HG02840 (cell line): ENCODE measurements at regions not wholly inside any gene's neighbourhood (a gene's known extent, or its start where the extent isn't known, plus 50 kb on each side); places are given as distances from the start of the nearest gene placed in this dataset.

Experiments
- ATAC-seq: cut with Tn5 transposase; IDR thresholded peaks from one replicate; pipeline ENCODE4 v1.9.1; 2021; ENCODE audit warnings: mild to moderate bottlenecking, moderate library complexity, moderate number of reproducible peaks; ENCODE audit not compliant: unreplicated experiment, low FRiP score

DNA sequence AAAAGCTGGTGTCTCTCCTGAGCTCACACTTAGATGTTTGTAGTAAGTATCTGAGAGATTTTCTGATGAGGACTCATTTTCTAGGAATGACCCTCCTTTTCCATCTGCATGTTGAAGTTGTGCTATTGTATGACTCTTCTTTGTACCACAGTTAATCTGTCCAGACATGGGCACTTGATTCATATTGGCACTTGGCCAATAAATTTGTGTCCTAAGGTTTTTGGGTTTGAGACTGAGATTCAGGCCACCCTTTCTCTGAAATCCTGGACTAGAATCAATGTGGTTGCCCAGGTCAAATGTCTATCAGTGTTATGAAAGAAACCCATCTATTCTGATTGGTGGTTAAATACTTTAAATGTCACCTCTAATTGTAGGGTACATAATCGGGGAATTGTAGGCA, 869.0 kb downstream of the SH3BGRL start:
- ATAC-seq = no peak

DNA sequence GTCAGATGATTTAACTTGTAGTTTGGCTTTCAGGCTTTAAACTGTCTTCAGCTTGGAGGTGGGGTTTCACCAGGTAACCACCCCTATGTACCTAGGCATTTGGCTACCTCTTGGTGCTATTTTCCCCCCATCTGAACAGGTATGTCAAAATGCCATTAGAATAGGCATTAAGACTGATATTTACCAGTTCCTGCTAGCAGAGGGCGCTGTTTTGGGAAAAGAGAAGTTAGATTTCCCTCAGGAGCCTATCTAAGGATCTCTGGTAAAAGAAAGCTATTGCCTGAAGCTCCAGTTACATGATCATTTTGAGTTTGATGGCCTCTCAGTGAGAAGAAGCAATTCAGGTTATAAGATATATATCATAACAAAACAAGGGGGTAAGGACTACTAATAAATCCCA, 879.1 kb downstream of the SH3BGRL start:
- no peak for ATAC-seq

DNA sequence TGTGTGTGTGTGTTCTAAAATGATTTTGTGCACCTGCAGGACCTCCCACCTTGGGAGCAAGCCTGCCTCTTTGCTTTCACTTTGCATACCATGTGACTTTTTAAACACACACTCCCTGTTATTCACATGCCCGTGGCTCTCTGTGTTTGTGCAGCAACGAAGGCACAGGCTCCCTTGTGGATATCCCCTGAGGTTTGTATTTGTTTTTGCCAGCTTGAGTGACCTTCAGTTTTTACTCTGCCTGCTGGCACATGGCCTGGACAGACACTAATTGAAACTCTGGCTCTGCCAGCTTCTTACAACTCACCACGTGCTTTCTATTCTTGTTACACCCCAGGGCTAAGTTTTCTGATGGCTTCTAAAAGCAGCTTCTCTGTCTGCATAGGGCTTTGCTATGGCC, 885.8 kb downstream of the SH3BGRL start:
- ATAC-seq = no peak

DNA sequence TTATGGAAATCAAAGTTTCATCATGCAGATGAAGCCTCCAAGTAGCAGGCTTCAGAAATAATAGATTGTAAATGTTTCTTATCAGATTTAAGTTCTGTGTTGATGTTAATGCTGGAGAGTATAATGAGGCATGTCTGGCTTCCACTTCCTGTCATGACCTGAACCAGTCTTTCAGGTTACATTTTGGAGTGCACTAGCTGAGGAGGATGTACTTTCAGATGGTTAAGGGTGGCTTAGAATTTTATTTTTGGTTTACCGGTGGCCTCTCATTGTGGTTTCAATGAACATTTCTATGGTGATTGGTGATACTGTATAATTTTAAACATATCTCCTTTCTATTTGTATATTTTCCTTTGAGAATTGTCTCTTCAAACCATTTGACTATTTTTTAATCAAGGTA, 890.4 kb downstream of the SH3BGRL start:
- ATAC-seq = no peak

DNA sequence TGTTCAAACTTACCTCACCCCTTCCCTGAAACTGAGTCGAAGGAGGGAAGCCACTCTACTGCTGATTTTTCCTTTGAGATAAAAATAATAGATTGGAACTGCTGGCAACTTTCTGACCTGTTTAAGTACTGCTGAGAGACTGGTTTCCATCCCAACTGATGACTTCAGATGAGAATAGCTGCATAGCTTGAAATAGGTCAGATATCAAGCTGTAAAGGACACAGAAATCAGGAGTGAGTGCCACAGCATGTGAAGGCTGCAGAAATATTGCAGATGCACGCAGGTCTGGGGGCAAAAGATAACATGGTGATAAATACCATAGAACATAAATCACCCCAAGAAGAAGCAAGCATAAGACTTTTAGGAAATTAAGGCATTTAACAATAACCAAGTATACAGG, 923.2 kb downstream of the SH3BGRL start:
- ATAC-seq = no peak

DNA sequence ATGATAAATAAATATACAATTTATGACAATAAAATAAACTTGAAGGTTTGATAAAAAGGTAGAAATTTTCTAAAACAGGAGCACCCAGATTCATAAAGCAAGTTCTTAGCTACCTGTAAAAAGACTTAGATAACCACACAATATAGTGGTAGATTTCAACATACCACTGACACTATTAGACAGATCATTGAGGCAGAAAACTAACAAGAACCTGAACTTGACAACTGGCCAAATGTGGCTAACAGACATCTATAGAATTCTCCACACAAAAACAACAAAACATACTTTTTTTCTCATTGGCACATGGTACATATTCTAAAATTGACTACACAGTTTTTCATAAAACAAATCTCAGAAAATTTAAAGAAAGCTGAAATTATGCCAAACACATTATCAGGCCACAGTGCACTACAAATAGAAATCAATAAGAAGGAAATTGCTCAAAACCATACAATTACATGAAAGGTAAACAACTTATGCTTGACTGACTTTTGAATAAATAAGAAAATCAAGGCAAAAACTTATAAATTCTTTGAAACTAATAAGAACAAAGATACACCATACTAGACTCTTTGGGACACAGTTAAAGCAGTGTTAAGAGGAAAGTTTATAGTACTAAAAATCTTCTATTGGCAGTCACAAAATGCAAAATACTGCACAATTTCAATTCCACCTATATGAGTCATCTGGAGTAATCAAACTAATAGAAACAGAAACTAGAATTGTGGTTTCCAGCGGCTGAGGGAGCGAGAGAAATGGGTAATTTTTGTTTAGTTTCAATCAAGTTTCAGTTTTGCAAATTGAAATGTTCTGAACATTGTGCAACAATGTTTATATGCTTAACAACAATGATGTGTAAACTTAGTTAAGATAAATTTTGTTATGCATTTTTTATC, 925.6 kb downstream of the SH3BGRL start:
- peak; percentile 90 for ATAC-seq

DNA sequence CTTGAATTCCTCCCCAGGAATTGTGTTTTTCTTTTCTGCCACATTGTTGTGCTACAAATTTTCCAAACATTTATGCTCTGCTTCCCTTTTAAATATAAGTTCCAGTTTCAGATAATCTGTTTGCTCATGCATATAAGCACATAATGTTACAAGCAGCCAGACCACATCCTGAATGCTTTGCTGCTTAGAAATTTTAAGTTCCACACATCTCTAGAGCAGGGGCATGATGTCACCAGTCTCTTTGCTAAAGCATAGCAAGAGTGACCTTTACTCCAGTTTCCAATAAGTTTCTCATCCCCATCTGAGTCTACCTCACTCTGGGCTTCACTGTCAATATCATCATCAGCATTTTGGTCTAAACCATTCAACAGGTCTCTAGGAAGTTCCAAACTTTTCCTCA, 932.5 kb downstream of the SH3BGRL start:
- ATAC-seq = no peak

DNA sequence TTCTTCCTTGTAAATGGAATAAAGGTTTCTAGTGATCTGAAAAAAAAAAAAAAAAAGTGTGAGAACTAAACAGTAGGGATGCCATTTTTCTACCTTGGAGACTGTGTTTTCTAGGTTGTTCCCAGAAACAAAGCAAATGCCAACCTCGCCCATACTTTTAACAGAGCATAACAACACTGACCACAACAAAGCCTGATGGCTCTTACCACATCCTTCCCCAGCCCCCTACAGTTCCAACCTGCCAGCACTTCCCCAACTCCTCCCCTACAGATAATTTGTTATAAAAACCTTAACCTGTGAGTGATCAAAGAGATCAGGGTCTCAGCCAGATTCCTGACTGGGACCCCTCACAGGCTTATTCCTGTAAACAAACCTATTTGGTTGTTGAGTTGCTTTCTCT, 940.0 kb downstream of the SH3BGRL start:
- no peak for ATAC-seq

DNA sequence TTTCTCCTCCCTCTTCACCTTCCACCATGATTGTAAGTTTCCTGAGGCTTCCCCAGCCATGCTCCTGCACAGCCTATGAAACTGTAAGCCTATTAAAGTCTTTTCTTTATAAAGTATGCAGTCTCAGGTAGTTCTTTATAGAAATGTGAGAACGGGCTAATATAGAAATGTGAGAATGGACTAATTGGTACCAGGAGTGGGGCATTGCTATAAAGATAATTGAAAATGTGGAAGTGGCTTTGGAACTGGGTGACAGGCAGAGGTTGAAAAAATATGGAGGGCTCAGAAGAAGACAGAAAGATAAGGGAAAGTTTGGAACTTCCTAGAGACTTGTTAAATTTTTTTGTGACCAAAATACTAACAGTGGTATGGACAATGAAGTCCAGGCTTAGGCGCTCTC, 959.3 kb downstream of the SH3BGRL start:
- no peak for ATAC-seq

DNA sequence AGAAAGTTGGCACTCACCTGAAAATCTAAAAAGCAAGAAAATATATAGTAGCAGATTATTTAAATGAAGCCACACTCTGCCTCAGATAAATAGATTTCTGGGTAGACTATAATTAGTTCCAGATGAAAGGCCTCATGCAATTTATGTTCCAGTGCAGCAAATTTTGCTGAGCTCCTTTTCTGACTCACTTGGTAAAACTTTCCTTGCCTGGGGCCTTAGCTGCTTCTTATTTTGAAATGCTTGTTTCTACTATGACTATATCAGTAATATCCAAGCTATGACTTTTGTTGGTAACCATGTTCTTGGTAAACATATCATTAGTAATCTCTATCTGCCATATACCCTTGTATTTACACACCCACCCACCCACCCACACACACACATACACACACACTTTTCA, 961.8 kb downstream of the SH3BGRL start:
- no peak for ATAC-seq

DNA sequence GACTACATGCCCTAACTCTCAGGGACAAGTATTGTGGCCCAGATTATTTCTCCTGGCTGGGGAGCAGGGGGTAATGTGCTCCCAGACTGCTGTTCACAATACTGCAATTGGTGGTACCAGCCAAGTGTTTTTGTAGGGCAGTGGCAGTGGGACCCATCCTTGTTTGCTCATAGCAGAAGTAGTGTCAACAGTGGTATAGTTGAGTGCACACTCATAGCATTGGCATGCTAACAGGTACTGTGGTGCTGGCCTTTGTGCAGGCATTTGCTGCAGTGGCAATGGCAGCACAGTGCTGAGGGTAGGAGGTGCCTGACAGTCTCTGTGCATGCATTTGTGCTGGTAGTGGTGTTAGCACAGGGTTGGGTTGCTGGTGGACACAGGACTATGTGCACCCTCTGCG, 995.0 kb downstream of the SH3BGRL start:
- no peak for ATAC-seq

DNA sequence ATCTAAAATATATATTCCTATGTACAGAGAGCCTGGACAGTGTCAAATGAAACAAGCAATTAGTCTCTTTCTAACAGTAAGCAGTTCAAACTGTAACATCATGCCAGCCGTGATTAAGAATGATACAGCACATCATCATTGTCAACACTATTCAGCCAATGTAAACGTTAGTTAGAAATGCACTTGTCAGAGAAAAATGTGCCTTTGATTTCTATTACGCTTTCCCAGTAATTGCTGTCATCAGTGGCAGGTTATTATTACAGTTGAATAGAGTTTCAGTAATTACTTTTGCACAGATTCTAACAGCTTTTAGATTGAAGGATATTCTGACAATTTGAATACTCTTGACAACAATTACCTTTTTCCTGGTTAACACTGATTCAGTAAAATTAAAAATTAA, 1007.1 kb downstream of the SH3BGRL start:
- no peak for ATAC-seq

DNA sequence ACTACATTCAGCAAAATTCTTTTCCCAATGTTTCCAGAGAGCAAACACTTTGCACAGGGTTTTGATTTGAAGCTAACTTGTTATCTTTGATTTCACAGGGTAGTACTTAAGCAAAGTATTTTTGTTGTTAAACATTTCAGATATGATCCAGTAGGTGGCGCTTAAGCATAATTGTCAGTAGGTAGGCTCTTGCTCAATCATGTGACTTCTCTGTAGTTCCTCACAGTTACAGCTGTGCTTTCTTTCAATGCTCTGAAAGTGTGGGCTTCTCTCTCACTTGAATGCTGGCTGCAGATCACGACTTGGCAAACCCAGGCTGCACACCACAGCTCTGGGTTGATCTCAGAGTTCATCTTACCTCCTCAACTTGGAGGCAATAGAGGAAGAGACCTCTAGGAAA, 1016.5 kb downstream of the SH3BGRL start:
- ATAC-seq = peak; percentile 63

DNA sequence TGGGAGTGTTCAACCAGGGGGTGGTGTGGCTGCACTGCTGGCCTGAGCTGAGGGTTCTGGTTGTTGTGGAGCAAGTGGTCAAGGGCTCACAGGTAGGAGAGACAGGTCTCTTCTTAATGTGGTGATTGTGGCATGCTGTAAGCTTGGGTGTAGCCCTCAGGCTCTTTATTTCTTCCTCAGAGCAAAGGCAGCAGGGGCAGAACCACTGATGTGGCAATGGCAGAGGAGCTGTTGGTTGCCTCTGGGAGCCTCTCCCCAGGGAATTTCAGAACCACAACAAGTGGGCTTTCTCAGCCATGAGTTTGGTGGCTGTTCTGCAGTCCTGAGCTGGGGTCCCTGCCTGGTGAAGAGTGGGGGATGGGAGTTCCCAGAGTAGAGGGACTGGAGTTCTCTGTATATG, 1017.2 kb downstream of the SH3BGRL start:
- ATAC-seq = no peak

DNA sequence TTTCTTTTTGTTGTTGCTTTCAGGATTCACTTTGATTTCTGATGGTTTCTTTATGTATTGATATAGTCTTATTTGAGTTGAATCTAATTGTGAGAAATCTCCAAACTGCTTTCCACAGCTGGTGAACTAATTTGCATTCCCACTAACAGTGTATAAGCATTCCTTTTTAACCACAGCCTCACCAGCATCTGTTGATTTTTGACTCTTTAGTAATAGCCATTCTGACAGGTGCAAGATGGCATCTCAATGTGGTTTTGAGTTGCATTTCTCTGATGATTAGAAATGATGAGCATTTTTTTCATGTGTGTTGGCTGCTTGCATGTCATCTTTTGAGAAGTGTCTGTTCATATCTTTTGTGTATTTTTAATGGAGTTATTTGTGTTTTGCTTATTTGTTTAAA, 1023.1 kb downstream of the SH3BGRL start:
- no peak for ATAC-seq

DNA sequence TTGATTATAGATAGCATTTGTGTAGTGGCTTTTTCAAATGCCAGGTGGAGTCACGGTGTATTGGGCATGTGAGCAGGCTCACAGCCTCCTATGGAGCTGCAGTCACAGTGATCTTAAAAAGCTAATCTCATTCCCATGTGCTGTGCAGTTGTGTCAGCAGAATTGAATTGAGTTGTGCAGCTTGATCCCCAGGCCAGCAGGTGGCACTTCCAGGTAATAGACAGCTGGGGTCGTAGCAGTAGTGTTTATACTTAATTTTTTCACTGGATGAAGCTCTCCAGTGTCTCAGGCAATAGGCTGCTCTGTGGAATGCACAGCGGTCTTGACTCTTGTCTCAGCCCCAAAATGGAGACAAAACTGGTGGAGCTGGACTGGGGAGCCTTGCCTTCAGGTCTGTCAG, 1028.1 kb downstream of the SH3BGRL start:
- ATAC-seq = no peak

DNA sequence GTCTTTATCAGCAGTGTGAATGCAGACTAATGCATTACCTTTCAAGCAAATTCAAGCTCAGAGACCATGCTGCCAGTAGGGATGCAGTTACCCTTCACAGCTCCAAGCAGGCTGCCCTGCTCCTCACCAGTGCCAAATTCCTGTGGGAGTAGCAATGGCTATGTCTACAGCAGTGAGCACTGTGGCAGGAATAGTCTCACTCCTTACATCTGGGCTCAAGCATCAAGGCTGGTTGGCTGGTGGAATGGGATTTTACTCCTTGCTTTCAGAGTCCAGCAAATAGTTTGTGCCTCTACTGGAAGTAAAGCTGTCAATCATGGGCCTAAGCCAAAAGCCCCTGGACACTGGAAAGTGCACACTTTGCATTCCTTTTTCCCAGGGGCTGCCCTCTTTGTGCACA, 1030.8 kb downstream of the SH3BGRL start:
- ATAC-seq = no peak

DNA sequence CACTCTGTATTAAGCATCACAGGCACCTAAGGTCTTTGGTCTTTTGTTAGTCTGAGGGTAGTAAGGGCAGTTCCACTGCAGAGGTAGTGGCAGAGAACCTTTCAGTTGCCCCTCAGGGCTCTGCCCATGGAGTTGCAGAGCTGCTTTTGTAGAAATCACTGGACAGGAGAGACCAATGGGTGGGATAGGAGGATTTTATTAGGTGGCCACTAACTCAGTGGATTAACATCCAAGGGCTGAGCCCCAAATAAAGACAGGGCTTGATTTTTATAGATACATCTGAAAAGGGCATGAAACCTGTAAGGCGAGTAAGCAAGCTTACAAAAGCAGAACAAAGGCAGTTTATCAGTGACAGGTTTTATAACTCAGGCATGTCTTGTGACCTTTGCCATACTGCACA, 1035.4 kb downstream of the SH3BGRL start:
- no peak for ATAC-seq
